ENCODE measurements at regions not wholly inside any gene's neighbourhood (a gene's known extent, or its start where the extent isn't known, plus 50 kb on each side); places are given as distances from the start of the nearest gene placed in this dataset.

DNA sequence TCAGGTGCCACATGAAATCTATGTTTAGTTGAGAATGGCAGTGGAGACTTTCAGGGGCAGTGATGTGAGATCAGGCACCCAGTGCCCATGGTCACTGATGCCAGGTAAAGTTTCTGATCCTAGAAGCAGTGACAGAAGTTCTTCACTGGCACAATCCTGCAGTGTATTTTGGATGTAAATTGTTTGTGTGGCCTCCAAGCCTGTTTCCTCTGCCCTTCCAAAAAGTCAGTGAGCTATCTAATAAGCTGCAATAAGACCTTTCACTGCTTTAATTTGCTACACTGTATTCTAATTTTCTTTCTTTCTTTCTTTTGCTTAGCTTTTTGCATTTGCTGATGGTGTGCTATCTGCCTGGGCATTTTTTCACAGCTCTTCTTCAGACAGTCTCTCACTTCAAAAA is 1348.6 kb downstream of the ADGRL3 start:
- ChIA-PET CTCF (interaction anchor here (0.6 to 0.8 kb wide), 2 partner anchors 16 to 534 kb away, joined by 3 to 4 read pairs; no protein-coding TSS in a partner anchor), POLR2A (no interaction called here)
- no peaks in the 10 kb centered on the region for H3K36me3 Mint-ChIP-seq (ENCODE audit: insufficient read depth, unreplicated experiment)
- H3K27me3 Mint-ChIP-seq (ENCODE audit: insufficient read depth, unreplicated experiment): no peaks in the 10 kb centered on the region
- no TSS peak for BruUV-seq (replicated peaks)
- H3K4me3 Mint-ChIP-seq (ENCODE audit: unreplicated experiment): no peak overlapping the region
- H3K27ac Mint-ChIP-seq (ENCODE audit: low read depth, unreplicated experiment): no peak overlapping the region
- intact Hi-C loops (cut with micrococcal nuclease): no loop called here
- no peaks in the 10 kb centered on the region for H3K9me3 Mint-ChIP-seq (ENCODE audit: unreplicated experiment)
- DNase-seq (ENCODE audit: unreplicated experiment): no peak
- peaks cover 4% of the 10 kb centered on the region for H3K4me1 Mint-ChIP-seq (ENCODE audit: insufficient read depth, unreplicated experiment)
- TF ChIP-seq, protein P1, sequence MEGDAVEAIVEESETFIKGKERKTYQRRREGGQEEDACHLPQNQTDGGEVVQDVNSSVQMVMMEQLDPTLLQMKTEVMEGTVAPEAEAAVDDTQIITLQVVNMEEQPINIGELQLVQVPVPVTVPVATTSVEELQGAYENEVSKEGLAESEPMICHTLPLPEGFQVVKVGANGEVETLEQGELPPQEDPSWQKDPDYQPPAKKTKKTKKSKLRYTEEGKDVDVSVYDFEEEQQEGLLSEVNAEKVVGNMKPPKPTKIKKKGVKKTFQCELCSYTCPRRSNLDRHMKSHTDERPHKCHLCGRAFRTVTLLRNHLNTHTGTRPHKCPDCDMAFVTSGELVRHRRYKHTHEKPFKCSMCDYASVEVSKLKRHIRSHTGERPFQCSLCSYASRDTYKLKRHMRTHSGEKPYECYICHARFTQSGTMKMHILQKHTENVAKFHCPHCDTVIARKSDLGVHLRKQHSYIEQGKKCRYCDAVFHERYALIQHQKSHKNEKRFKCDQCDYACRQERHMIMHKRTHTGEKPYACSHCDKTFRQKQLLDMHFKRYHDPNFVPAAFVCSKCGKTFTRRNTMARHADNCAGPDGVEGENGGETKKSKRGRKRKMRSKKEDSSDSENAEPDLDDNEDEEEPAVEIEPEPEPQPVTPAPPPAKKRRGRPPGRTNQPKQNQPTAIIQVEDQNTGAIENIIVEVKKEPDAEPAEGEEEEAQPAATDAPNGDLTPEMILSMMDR (IDR thresholded peaks at IDR 0.05; ENCODE audit: unreplicated experiment): no peak

DNA sequence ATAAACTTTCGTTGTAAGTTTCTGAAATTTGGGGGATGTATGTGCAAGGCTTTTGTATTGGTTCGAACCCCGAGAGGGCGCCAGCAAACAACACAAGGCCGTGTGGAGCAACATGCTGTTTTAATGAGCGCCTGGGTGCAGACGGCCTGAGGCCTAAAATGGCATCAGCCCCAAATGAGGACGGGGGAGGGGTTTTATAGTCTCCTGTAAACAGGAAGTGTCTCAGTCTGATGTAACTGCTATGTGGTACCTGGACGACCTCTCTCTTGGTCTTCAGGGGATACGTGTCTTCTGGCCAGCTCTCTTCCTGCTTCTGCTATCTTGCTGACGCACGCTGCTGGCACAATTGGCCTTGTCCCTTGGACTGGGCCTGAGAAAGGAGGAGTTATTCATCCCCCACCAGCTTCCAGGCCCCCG is 1348.0 kb downstream of the ADGRL3 start:
- no TSS peak for BruUV-seq (replicated peaks)
- Mint-ChIP-seq H3K27ac (ENCODE audit: low read depth, unreplicated experiment) (no peak overlapping the region), H3K9me3 (ENCODE audit: unreplicated experiment) (no peaks in the 10 kb centered on the region), H3K4me1 (ENCODE audit: insufficient read depth, unreplicated experiment) (peaks cover 4% of the 10 kb centered on the region), H3K4me3 (ENCODE audit: unreplicated experiment) (no peak overlapping the region), H3K27me3 (ENCODE audit: insufficient read depth, unreplicated experiment) (no peaks in the 10 kb centered on the region), H3K36me3 (ENCODE audit: insufficient read depth, unreplicated experiment) (no peaks in the 10 kb centered on the region)
- TF ChIP-seq, protein P1 (IDR thresholded peaks at IDR 0.05; ENCODE audit: unreplicated experiment): no peak
- ChIA-PET CTCF (interaction anchor here (0.8 kb wide), 1 partner anchor 17 kb away, joined by 3 read pairs; no protein-coding TSS in a partner anchor), POLR2A (no interaction called here)
- no peak for DNase-seq (ENCODE audit: unreplicated experiment)
- intact Hi-C loops (cut with micrococcal nuclease): no loop called here

DNA sequence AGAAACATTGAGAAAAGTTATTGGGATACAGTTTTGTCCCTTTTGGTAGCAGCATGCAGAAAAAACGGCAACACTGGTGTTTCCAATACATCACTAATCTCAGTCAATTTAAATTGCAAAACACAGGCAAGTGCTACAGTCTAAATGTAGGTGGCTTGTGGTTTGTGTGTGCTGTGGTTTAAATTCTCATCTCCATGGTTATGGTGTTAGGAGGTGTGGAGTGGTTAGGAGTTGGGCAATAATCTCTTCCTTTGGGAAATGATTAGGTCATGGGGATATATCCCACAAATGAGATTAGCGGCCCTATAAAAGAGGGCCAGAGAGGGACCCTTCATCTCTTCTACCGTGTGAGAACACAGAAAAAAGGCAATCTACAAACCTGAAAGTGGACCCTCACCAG is 1344.3 kb downstream of the ADGRL3 start:
- H3K27ac Mint-ChIP-seq (ENCODE audit: low read depth, unreplicated experiment): no peak overlapping the region
- no peaks in the 10 kb centered on the region for H3K9me3 Mint-ChIP-seq (ENCODE audit: unreplicated experiment)
- peak; percentile 52 for DNase-seq (ENCODE audit: unreplicated experiment)
- no peaks in the 10 kb centered on the region for H3K27me3 Mint-ChIP-seq (ENCODE audit: insufficient read depth, unreplicated experiment)
- no peak overlapping the region for H3K4me3 Mint-ChIP-seq (ENCODE audit: unreplicated experiment)
- TF ChIP-seq, protein P1 (IDR thresholded peaks at IDR 0.05; ENCODE audit: unreplicated experiment): no peak
- POLR2A ChIA-PET: no interaction called here
- intact Hi-C loops (cut with micrococcal nuclease): no loop called here
- H3K4me1 Mint-ChIP-seq (ENCODE audit: insufficient read depth, unreplicated experiment): peaks cover 4% of the 10 kb centered on the region
- H3K36me3 Mint-ChIP-seq (ENCODE audit: insufficient read depth, unreplicated experiment): no peaks in the 10 kb centered on the region
- CTCF ChIA-PET: no interaction called here
- no TSS peak for BruUV-seq (replicated peaks)

DNA sequence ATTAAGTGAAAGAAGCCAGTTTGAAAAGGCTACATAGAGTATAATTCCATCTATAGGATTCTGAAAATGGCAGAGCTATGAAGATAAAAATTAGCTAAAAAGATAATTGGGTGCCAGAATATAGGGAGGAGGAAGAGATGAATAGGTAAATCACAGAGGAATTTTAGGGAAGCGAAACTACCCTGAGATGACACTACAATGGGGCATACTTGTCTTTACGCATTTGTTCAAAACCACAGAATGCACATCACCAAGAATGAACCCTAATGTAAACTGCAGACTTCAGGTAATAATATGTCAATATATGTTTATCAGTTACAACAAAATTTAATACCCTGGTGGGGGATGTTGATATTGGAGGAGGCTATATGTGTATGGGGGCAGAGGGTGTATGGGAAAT is 1342.9 kb downstream of the ADGRL3 start:
- DNase-seq (ENCODE audit: unreplicated experiment): no peak
- TF ChIP-seq, protein P1 (IDR thresholded peaks at IDR 0.05; ENCODE audit: unreplicated experiment): no peak
- Mint-ChIP-seq H3K9me3 (ENCODE audit: unreplicated experiment) (peaks cover 5% of the 10 kb centered on the region), H3K27ac (ENCODE audit: low read depth, unreplicated experiment) (no peak overlapping the region), H3K4me1 (ENCODE audit: insufficient read depth, unreplicated experiment) (peaks cover 4% of the 10 kb centered on the region), H3K27me3 (ENCODE audit: insufficient read depth, unreplicated experiment) (no peaks in the 10 kb centered on the region), H3K36me3 (ENCODE audit: insufficient read depth, unreplicated experiment) (no peaks in the 10 kb centered on the region), H3K4me3 (ENCODE audit: unreplicated experiment) (no peak overlapping the region)
- POLR2A ChIA-PET: no interaction called here
- CTCF ChIA-PET: no interaction called here
- BruUV-seq (replicated peaks): no TSS peak
- intact Hi-C loops (cut with micrococcal nuclease): no loop called here

All from MCF 10A (cell line).